ENCODE measurements at regions not wholly inside any gene's neighbourhood (a gene's known extent, or its start where the extent isn't known, plus 50 kb on each side); places are given as distances from the start of the nearest gene placed in this dataset.

DNA sequence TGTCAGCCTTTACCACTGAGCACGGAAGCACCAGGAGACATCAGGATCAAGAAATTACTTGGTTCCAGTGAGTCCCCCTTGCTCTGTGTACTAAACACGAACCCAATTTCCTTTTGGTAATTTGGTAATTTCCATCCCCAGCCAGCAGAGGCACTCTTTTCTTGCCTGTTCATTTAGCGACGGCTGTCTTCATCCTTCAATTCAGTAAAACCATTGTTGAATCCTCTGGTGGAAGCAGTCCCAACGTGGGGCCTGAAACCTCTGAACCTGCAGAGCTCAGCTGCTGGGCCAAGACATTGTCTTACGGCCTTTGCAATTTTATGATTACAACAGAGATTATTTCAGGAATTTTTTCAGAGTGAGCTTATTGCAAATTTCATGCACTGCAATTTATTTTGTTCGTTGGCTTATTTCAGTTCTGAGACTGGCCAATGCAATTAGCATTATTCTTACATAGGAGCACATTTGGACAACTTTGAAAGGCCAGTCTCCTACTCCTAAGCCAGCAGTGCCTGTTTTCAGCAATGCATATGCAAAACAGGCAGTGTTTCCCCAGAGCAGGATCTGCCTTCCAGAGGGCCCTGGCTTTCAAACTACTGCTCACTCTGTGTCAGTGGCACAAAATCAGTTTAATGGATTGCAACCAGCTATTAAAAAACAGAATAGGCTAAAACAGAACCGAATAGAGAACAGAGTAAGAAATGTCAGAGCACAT lies 372.9 kb upstream of the TMEM132C start (continued):
- TF ChIP-seq, protein P1, sequence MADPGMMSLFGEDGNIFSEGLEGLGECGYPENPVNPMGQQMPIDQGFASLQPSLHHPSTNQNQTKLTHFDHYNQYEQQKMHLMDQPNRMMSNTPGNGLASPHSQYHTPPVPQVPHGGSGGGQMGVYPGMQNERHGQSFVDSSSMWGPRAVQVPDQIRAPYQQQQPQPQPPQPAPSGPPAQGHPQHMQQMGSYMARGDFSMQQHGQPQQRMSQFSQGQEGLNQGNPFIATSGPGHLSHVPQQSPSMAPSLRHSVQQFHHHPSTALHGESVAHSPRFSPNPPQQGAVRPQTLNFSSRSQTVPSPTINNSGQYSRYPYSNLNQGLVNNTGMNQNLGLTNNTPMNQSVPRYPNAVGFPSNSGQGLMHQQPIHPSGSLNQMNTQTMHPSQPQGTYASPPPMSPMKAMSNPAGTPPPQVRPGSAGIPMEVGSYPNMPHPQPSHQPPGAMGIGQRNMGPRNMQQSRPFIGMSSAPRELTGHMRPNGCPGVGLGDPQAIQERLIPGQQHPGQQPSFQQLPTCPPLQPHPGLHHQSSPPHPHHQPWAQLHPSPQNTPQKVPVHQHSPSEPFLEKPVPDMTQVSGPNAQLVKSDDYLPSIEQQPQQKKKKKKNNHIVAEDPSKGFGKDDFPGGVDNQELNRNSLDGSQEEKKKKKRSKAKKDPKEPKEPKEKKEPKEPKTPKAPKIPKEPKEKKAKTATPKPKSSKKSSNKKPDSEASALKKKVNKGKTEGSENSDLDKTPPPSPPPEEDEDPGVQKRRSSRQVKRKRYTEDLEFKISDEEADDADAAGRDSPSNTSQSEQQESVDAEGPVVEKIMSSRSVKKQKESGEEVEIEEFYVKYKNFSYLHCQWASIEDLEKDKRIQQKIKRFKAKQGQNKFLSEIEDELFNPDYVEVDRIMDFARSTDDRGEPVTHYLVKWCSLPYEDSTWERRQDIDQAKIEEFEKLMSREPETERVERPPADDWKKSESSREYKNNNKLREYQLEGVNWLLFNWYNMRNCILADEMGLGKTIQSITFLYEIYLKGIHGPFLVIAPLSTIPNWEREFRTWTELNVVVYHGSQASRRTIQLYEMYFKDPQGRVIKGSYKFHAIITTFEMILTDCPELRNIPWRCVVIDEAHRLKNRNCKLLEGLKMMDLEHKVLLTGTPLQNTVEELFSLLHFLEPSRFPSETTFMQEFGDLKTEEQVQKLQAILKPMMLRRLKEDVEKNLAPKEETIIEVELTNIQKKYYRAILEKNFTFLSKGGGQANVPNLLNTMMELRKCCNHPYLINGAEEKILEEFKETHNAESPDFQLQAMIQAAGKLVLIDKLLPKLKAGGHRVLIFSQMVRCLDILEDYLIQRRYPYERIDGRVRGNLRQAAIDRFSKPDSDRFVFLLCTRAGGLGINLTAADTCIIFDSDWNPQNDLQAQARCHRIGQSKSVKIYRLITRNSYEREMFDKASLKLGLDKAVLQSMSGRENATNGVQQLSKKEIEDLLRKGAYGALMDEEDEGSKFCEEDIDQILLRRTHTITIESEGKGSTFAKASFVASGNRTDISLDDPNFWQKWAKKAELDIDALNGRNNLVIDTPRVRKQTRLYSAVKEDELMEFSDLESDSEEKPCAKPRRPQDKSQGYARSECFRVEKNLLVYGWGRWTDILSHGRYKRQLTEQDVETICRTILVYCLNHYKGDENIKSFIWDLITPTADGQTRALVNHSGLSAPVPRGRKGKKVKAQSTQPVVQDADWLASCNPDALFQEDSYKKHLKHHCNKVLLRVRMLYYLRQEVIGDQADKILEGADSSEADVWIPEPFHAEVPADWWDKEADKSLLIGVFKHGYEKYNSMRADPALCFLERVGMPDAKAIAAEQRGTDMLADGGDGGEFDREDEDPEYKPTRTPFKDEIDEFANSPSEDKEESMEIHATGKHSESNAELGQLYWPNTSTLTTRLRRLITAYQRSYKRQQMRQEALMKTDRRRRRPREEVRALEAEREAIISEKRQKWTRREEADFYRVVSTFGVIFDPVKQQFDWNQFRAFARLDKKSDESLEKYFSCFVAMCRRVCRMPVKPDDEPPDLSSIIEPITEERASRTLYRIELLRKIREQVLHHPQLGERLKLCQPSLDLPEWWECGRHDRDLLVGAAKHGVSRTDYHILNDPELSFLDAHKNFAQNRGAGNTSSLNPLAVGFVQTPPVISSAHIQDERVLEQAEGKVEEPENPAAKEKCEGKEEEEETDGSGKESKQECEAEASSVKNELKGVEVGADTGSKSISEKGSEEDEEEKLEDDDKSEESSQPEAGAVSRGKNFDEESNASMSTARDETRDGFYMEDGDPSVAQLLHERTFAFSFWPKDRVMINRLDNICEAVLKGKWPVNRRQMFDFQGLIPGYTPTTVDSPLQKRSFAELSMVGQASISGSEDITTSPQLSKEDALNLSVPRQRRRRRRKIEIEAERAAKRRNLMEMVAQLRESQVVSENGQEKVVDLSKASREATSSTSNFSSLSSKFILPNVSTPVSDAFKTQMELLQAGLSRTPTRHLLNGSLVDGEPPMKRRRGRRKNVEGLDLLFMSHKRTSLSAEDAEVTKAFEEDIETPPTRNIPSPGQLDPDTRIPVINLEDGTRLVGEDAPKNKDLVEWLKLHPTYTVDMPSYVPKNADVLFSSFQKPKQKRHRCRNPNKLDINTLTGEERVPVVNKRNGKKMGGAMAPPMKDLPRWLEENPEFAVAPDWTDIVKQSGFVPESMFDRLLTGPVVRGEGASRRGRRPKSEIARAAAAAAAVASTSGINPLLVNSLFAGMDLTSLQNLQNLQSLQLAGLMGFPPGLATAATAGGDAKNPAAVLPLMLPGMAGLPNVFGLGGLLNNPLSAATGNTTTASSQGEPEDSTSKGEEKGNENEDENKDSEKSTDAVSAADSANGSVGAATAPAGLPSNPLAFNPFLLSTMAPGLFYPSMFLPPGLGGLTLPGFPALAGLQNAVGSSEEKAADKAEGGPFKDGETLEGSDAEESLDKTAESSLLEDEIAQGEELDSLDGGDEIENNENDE (IDR thresholded peaks at IDR 0.05; ENCODE audit: insufficient replicate concordance, low read length), result peak; percentile 29
- TF ChIP-seq BACH1 (IDR thresholded peaks at IDR 0.05; ENCODE audit: low read length), result no peak
- TF ChIP-seq PHF8 (conservative IDR thresholded peaks at IDR 0.05; ENCODE audit: low read depth, low read length), result no peak
- TF ChIP-seq RAD21 (IDR thresholded peaks at IDR 0.05 in 1 of 2, conservative IDR thresholded peaks at IDR 0.05 in 1 of 2; ENCODE audit: low read depth in 2 of 2, low read length in 2 of 2), result peak; percentile 55 to 63
- no peak for TF ChIP-seq ASH2L (IDR thresholded peaks at IDR 0.05; ENCODE audit: low read length)
- no peak for TF ChIP-seq BCL11A (IDR thresholded peaks at IDR 0.05; ENCODE audit: low read depth in 2 of 2, low read length in 2 of 2)
- TF ChIP-seq CHD1 (IDR thresholded peaks at IDR 0.05; ENCODE audit: low read depth, low read length), result no peak
